ENCODE measurements at regions not wholly inside any gene's neighbourhood (a gene's known extent, or its start where the extent isn't known, plus 50 kb on each side); places are given as distances from the start of the nearest gene placed in this dataset.
"Not testable (repeated sequence)": the region's sequence is repeated elsewhere in the genome, so short reads cannot be mapped to it uniquely, and the experiment has no call there.

DNA sequence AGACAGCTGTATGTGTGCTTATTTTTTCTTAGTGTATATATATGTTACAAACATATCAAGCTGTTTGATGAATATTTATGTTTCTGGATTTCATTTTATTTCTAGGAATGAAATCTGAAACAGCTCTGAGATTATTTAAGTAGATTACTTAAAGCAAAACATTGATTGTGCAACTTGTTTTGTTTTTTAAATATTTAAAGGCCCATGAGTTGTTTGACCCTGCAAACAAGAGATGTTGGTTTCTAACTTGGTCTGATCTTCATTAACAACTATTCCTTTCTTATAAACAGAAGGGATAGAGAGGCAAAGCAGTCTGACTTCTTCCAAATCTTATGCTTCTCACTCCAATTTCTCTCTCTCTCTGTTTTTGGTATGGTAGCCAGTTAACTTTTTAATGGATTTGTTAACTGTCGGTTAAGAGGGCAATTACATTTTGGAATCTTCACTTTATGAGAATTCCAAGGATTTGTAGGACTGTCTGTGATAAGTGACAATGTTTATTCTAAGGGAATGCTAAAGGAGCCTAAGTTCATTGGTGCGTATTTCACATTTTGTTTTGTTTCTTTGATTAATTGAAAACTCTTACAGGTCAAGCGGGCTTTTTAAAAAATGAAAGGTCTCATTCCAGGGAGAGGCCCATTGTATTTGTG lies 102.6 kb upstream of the HMGA2 start:
- no peak for DNase-seq
- intact Hi-C loops (cut with micrococcal nuclease), result no loop called here
- H3K27ac Mint-ChIP-seq, result no peak overlapping the region
- H3K4me3 Mint-ChIP-seq, result no peak overlapping the region
- ChIA-PET CTCF (no interaction called here), POLR2A (no interaction called here)
- H3K4me1 Mint-ChIP-seq, result no peaks in the 10 kb centered on the region
- H3K36me3 Mint-ChIP-seq (ENCODE audit: low read depth), result no peaks in the 10 kb centered on the region
- H3K27me3 Mint-ChIP-seq, result peaks cover 19% of the 10 kb centered on the region
- ATAC-seq (ENCODE audit: low read depth), result no peak
- H3K9me3 Mint-ChIP-seq, result no peaks in the 10 kb centered on the region
- no peak for TF ChIP-seq CTCF (IDR thresholded peaks at IDR 0.05)

DNA sequence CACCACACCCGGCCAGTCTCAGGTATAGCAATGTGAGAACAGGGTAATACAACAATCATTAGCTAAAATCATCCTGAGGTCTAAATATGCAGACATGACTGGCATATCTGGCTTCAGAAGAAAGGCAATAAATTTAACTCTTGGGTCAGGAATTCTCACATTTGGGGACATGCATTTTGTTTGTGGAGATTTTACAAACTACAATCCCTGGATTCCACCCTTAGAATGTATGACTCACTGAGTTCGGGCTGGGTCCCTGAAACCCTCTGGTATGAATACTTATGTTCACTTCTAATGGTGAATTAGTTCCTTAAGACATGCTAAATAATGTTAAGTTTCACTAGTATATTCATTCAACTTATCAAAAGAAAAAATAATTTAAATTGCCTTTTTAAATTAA lies 98.9 kb upstream of the HMGA2 start:
- no peaks in the 10 kb centered on the region for H3K4me1 Mint-ChIP-seq
- DNase-seq, result no peak
- intact Hi-C loops (cut with micrococcal nuclease), result no loop called here
- no peak for TF ChIP-seq CTCF (IDR thresholded peaks at IDR 0.05)
- ChIA-PET POLR2A (no interaction called here), CTCF (no interaction called here)
- ATAC-seq (ENCODE audit: low read depth), result no peak
- no peaks in the 10 kb centered on the region for H3K36me3 Mint-ChIP-seq (ENCODE audit: low read depth)
- peaks cover 41% of the 10 kb centered on the region for H3K27me3 Mint-ChIP-seq
- H3K27ac Mint-ChIP-seq, result no peak overlapping the region
- H3K4me3 Mint-ChIP-seq, result no peak overlapping the region
- no peaks in the 10 kb centered on the region for H3K9me3 Mint-ChIP-seq

DNA sequence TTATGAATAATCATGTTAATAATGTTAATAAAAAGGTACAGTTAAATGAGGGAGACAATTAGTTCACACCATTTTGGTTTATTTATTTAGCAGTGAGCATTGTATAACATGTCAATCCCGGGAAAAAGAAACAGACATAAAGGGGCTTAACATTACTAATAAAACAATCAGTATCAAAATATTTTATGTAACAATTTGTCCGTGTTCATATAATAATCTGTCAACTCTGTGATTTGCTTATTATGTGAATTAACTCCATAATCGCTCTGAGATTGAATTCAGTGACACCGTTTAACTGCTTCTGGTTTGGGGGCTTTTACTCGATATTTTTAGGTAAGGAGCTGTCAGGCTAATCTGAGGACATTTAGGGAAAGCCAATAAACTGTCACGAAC lies 95.8 kb upstream of the HMGA2 start:
- ChIA-PET CTCF (no interaction called here), POLR2A (no interaction called here)
- peaks cover 56% of the 10 kb centered on the region for H3K27me3 Mint-ChIP-seq
- intact Hi-C loops (cut with micrococcal nuclease), result no loop called here
- TF ChIP-seq CTCF (IDR thresholded peaks at IDR 0.05), result no peak
- no peak overlapping the region for H3K27ac Mint-ChIP-seq
- H3K4me3 Mint-ChIP-seq, result no peak overlapping the region
- H3K9me3 Mint-ChIP-seq, result no peaks in the 10 kb centered on the region
- no peak for ATAC-seq (ENCODE audit: low read depth)
- DNase-seq, result no peak
- no peaks in the 10 kb centered on the region for H3K36me3 Mint-ChIP-seq (ENCODE audit: low read depth)
- no peaks in the 10 kb centered on the region for H3K4me1 Mint-ChIP-seq

- H3K4me1 Mint-ChIP-seq, result no peaks in the 10 kb centered on the region
- intact Hi-C loops (cut with micrococcal nuclease), result no loop called here
- no peak for DNase-seq
- no peaks in the 10 kb centered on the region for H3K36me3 Mint-ChIP-seq (ENCODE audit: low read depth)
- no peak overlapping the region for H3K4me3 Mint-ChIP-seq
- peaks cover 56% of the 10 kb centered on the region for H3K27me3 Mint-ChIP-seq
- H3K9me3 Mint-ChIP-seq, result no peaks in the 10 kb centered on the region
- ChIA-PET CTCF (no interaction called here), POLR2A (no interaction called here)
- no peak for ATAC-seq (ENCODE audit: low read depth)
- H3K27ac Mint-ChIP-seq, result no peak overlapping the region
- TF ChIP-seq CTCF (IDR thresholded peaks at IDR 0.05), result no peak
Measured at GRCh38 chr12:65728848-65729793, 95.2 kb upstream of the HMGA2 start.

GRCh38 chr12:65731771-65732170 lies 92.5 kb upstream of the HMGA2 start:
- DNase-seq (no peak), ATAC-seq (ENCODE audit: low read depth) (no peak)
- no peaks in the 10 kb centered on the region for H3K36me3 Mint-ChIP-seq (ENCODE audit: low read depth)
- POLR2A ChIA-PET, result no interaction called here
- no peak overlapping the region for H3K4me3 Mint-ChIP-seq
- TF ChIP-seq CTCF (IDR thresholded peaks at IDR 0.05), result no peak
- H3K27ac Mint-ChIP-seq, result no peak overlapping the region
- no peaks in the 10 kb centered on the region for H3K4me1 Mint-ChIP-seq
- H3K9me3 Mint-ChIP-seq, result no peaks in the 10 kb centered on the region
- peaks cover 51% of the 10 kb centered on the region for H3K27me3 Mint-ChIP-seq
- intact Hi-C loops (cut with micrococcal nuclease), result no loop called here
- CTCF ChIA-PET, result no interaction called here

- POLR2A ChIA-PET; intact Hi-C loops (cut with micrococcal nuclease); DNase-seq; H3K4me3 Mint-ChIP-seq; H3K36me3 Mint-ChIP-seq (ENCODE audit: low read depth); H3K27ac Mint-ChIP-seq; H3K9me3 Mint-ChIP-seq; ATAC-seq (ENCODE audit: low read depth); H3K4me1 Mint-ChIP-seq: not testable (repeated sequence)
- CTCF ChIA-PET, result interaction anchor here (0.7 kb wide), 1 partner anchor 55 kb away, joined by 3 read pairs; no protein-coding TSS in a partner anchor
- H3K27me3 Mint-ChIP-seq, result peaks cover 40% of the 10 kb centered on the region
Measured at GRCh38 chr12:65733643-65734042, 90.6 kb upstream of the HMGA2 start.
